ENCODE measurements at regions not wholly inside any gene's neighbourhood (a gene's known extent, or its start where the extent isn't known, plus 50 kb on each side); places are given as distances from the start of the nearest gene placed in this dataset.
"Not testable (repeated sequence)": the region's sequence is repeated elsewhere in the genome, so short reads cannot be mapped to it uniquely, and the experiment has no call there.

DNA sequence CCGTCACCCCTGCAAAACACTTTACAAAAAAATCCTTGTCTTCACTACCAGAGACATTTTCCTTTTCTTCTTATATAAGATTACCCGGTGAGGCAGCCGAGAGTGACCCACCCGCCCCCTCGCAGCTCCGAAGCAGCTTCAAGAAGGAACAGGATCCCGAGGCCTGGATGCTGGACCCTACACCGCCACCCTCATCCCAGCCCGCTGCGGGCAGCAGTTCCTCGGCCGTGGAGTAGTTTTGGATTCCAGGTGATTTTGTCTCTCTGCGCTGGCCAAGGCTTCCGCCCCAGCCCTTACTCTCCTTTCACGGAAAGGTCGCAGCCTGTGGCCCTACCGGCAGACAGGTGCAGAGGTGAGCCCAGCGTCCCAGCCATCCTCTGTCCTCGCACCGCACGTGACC lies 169.1 kb downstream of the CCT8L2 start:
- TF ChIP-seq, protein P1, sequence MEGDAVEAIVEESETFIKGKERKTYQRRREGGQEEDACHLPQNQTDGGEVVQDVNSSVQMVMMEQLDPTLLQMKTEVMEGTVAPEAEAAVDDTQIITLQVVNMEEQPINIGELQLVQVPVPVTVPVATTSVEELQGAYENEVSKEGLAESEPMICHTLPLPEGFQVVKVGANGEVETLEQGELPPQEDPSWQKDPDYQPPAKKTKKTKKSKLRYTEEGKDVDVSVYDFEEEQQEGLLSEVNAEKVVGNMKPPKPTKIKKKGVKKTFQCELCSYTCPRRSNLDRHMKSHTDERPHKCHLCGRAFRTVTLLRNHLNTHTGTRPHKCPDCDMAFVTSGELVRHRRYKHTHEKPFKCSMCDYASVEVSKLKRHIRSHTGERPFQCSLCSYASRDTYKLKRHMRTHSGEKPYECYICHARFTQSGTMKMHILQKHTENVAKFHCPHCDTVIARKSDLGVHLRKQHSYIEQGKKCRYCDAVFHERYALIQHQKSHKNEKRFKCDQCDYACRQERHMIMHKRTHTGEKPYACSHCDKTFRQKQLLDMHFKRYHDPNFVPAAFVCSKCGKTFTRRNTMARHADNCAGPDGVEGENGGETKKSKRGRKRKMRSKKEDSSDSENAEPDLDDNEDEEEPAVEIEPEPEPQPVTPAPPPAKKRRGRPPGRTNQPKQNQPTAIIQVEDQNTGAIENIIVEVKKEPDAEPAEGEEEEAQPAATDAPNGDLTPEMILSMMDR (optimal IDR thresholded peaks at IDR 0.05 in 1 of 3, IDR thresholded peaks at IDR 0.05 in 1 of 3, conservative IDR thresholded peaks at IDR 0.05 in 1 of 3; ENCODE audit: extremely low read depth in 1 of 3, insufficient read depth in 2 of 3, low read length in 3 of 3) = not testable (repeated sequence)
- TF ChIP-seq EZH2 (IDR thresholded peaks at IDR 0.05; ENCODE audit: low read length) = not testable (repeated sequence)
